ENCODE measurements at regions not wholly inside any gene's neighbourhood (a gene's known extent, or its start where the extent isn't known, plus 50 kb on each side); places are given as distances from the start of the nearest gene placed in this dataset.
"Not testable (repeated sequence)": the region's sequence is repeated elsewhere in the genome, so short reads cannot be mapped to it uniquely, and the experiment has no call there.

GRCh38 chr12:47366157-47366556 lies 286.4 kb upstream of the AMIGO2 start:
- H2AFZ ChIP-seq: peak overlapping the region; percentile 4
- no peaks in the 10 kb centered on the region for H3K9me2 ChIP-seq (replicated peaks; ENCODE audit: insufficient read depth)
- no peak overlapping the region for H3K4me2 ChIP-seq
- no peak overlapping the region for H3K27ac ChIP-seq
- H3K4me3 ChIP-seq: no peak overlapping the region
- TF ChIP-seq, protein P1, sequence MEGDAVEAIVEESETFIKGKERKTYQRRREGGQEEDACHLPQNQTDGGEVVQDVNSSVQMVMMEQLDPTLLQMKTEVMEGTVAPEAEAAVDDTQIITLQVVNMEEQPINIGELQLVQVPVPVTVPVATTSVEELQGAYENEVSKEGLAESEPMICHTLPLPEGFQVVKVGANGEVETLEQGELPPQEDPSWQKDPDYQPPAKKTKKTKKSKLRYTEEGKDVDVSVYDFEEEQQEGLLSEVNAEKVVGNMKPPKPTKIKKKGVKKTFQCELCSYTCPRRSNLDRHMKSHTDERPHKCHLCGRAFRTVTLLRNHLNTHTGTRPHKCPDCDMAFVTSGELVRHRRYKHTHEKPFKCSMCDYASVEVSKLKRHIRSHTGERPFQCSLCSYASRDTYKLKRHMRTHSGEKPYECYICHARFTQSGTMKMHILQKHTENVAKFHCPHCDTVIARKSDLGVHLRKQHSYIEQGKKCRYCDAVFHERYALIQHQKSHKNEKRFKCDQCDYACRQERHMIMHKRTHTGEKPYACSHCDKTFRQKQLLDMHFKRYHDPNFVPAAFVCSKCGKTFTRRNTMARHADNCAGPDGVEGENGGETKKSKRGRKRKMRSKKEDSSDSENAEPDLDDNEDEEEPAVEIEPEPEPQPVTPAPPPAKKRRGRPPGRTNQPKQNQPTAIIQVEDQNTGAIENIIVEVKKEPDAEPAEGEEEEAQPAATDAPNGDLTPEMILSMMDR (IDR thresholded peaks at IDR 0.05; ENCODE audit: poor library complexity): no peak
- no peak for TF ChIP-seq EZH2phosphoT487 (IDR thresholded peaks at IDR 0.05; ENCODE audit: low read depth, severe bottlenecking, unreplicated experiment)
- no peak for TF ChIP-seq EZH2 (IDR thresholded peaks at IDR 0.05; ENCODE audit: borderline replicate concordance)
- H3K4me1 ChIP-seq (ENCODE audit: insufficient read depth): no peaks in the 10 kb centered on the region
- H3K9me3 ChIP-seq (ENCODE audit: low read depth): no peaks in the 10 kb centered on the region
- whole genome bisulfite sequencing (ENCODE audit: low lambda C conversion rate, missing lambda C conversion rate): 59% methylated on average over 2 of the region's 2 CpGs
- no peak for DNase-seq (ENCODE audit: low spot score)
- no peaks in the 10 kb centered on the region for H3K27me3 ChIP-seq
- no peaks in the 10 kb centered on the region for H4K20me1 ChIP-seq (ENCODE audit: insufficient read depth, poor library complexity, severe bottlenecking)
- H3K79me2 ChIP-seq: no peaks in the 10 kb centered on the region
- no peaks in the 10 kb centered on the region for H3K36me3 ChIP-seq (replicated peaks; ENCODE audit: insufficient read depth, low read depth)

DNA sequence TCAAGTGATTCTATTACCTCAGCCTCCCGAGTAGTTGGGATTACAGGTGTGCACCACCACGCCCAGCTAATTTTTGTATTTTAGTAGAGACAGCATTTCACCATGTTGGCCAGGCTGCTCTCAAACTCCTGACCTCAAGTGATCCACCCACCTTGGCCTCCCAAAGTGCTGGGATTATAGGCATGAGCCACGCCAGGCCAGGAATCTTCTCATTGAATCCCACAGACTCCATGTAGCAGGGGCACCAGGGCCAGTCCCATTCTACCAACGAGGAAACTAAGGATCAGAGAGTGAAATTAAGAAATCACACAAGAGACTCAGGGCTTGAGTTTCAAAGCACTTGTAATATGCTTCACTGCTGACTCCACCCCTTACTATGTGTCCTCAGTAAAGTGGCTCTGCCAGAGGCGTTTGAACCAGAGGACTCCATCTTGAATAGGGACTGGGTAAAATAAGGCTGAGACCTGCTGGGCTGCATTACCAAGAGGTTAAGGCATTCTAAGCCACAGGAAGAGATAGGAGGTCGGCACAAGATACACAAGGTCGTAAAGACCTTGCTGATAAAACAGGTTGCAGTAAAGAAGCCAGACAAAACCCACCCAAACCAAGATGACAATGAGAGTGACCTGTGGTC lies 285.8 kb upstream of the AMIGO2 start:
- not testable (repeated sequence) for H3K9me3 ChIP-seq (ENCODE audit: low read depth); H4K20me1 ChIP-seq (ENCODE audit: insufficient read depth, poor library complexity, severe bottlenecking); H3K4me1 ChIP-seq (ENCODE audit: insufficient read depth); H3K27ac ChIP-seq; H3K79me2 ChIP-seq; H3K27me3 ChIP-seq; H3K4me3 ChIP-seq; H3K4me2 ChIP-seq; H3K9me2 ChIP-seq (replicated peaks; ENCODE audit: insufficient read depth); H3K36me3 ChIP-seq (replicated peaks; ENCODE audit: insufficient read depth, low read depth); DNase-seq (ENCODE audit: low spot score)
- 75% methylated on average over 7 of the region's 7 CpGs for WGBS (ENCODE audit: low lambda C conversion rate, missing lambda C conversion rate)
- H2AFZ ChIP-seq: peak overlapping the region; percentile 4

DNA sequence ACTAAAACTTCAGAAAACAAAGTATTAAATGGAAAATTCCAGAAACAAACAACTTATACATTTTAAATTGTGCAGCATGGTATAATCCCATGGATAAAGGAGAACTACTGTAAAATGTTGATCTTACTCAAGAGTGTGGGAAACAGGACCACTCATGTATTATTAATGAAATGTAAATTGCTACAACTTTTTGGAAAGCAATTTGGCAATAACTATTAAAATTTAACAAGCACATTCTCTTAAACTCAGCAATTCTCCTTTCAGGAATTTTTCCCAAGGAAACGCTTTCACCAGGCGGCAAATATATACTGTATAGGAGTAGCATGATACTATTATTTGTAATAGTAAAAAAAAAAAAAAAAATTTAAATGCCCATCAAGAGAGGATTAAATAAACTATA lies 284.5 kb upstream of the AMIGO2 start:
- H3K4me2 ChIP-seq: no peak overlapping the region
- no peaks in the 10 kb centered on the region for H3K79me2 ChIP-seq
- 82% methylated on average over 2 of the region's 2 CpGs for WGBS (ENCODE audit: low lambda C conversion rate, missing lambda C conversion rate)
- DNase-seq (ENCODE audit: low spot score): no peak
- H3K4me3 ChIP-seq: no peak overlapping the region
- no peaks in the 10 kb centered on the region for H3K9me3 ChIP-seq (ENCODE audit: low read depth)
- no peaks in the 10 kb centered on the region for H3K27me3 ChIP-seq
- no peaks in the 10 kb centered on the region for H3K9me2 ChIP-seq (replicated peaks; ENCODE audit: insufficient read depth)
- no peak for TF ChIP-seq EZH2 (IDR thresholded peaks at IDR 0.05; ENCODE audit: borderline replicate concordance)
- no peak for TF ChIP-seq EZH2phosphoT487 (IDR thresholded peaks at IDR 0.05; ENCODE audit: low read depth, severe bottlenecking, unreplicated experiment)
- TF ChIP-seq, protein P1 (IDR thresholded peaks at IDR 0.05; ENCODE audit: poor library complexity): no peak
- no peaks in the 10 kb centered on the region for H3K4me1 ChIP-seq (ENCODE audit: insufficient read depth)
- H3K27ac ChIP-seq: no peak overlapping the region
- no peaks in the 10 kb centered on the region for H3K36me3 ChIP-seq (replicated peaks; ENCODE audit: insufficient read depth, low read depth)
- no peaks in the 10 kb centered on the region for H4K20me1 ChIP-seq (ENCODE audit: insufficient read depth, poor library complexity, severe bottlenecking)
- H2AFZ ChIP-seq: no peak overlapping the region

DNA sequence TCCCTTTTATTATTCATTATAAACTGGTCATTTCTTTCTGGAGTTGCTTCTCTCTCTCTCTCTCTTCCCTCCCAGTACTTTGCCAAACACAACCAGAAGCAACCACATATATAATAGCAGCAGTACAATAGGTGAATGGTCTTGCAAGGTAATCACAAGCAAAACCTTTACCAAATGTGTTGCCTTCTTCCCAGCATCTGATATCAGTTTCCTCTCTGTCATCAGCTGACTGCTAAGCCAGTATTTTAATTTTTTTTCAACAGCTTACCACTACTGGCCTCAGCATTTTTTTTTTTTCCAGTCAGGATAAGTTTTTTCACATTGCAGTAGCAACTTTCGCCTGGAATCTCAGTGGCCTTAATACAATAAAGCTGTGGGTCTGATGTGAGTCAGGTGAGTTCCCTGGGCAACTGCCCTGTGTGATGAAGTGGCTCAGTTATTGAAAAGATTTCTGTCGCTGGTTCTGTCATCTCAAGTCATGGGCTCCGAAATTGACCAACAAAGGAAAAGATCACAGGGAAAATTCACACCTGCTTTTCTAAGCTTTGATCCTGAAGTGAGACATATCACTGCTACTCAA lies 282.5 kb upstream of the AMIGO2 start:
- Histone ChIP-seq H3K4me2 (no peak overlapping the region), H3K27ac (no peak overlapping the region), H4K20me1 (ENCODE audit: insufficient read depth, poor library complexity, severe bottlenecking) (no peaks in the 10 kb centered on the region), H3K9me2 (replicated peaks; ENCODE audit: insufficient read depth) (no peaks in the 10 kb centered on the region), H2AFZ (no peak overlapping the region), H3K4me1 (ENCODE audit: insufficient read depth) (no peaks in the 10 kb centered on the region), H3K79me2 (no peaks in the 10 kb centered on the region), H3K9me3 (ENCODE audit: low read depth) (no peaks in the 10 kb centered on the region), H3K4me3 (no peak overlapping the region), H3K27me3 (no peaks in the 10 kb centered on the region), H3K36me3 (replicated peaks; ENCODE audit: insufficient read depth, low read depth) (no peaks in the 10 kb centered on the region)
- TF ChIP-seq, protein P1 (IDR thresholded peaks at IDR 0.05; ENCODE audit: poor library complexity): no peak
- 84% methylated on average over 3 of the region's 3 CpGs for WGBS (ENCODE audit: low lambda C conversion rate, missing lambda C conversion rate)
- DNase-seq (ENCODE audit: low spot score): no peak
